Osteoblast (primary cell): ENCODE measurements at regions not wholly inside any gene's neighbourhood (a gene's known extent, or its start where the extent isn't known, plus 50 kb on each side); places are given as distances from the start of the nearest gene placed in this dataset.

Experiments
- DNase-seq: peaks from one replicate; pipeline ENCODE4 v3.0.0; 2011; ENCODE audit warnings: low spot score, mixed read lengths; ENCODE audit not compliant: insufficient read length; ENCODE audit errors: missing footprints
- H2AFZ ChIP-seq: 2 replicates; pipeline ENCODE4 v1.6.0; 2011; ENCODE audit warnings: mild to moderate bottlenecking, low read length
- H3K27ac ChIP-seq: 2 replicates; pipeline ENCODE4 v1.5.1; 2011; ENCODE audit warnings: mild to moderate bottlenecking, low read depth, low read length, moderate library complexity
- H3K27me3 ChIP-seq: 2 replicates; pipeline ENCODE4 v1.6.0; 2012; ENCODE audit warnings: mild to moderate bottlenecking, control low read depth, inconsistent platforms, low read length, moderate library complexity; ENCODE audit not compliant: insufficient read depth
- H3K36me3 ChIP-seq: 2 replicates; pipeline ENCODE4 v1.5.1; 2011; ENCODE audit warnings: mild to moderate bottlenecking, low read length, control low read depth, moderate library complexity; ENCODE audit not compliant: insufficient read depth
- H3K4me1 ChIP-seq: 2 replicates; pipeline ENCODE4 v1.5.1; 2011; ENCODE audit warnings: mild to moderate bottlenecking, low read length, control low read depth, moderate library complexity; ENCODE audit not compliant: insufficient read depth
- H3K4me2 ChIP-seq: 2 replicates; pipeline ENCODE4 v1.6.0; 2011; ENCODE audit warnings: mild to moderate bottlenecking, low read length; ENCODE audit not compliant: insufficient read depth
- H3K4me3 ChIP-seq: fragments of 200-600 bp; sonication (generic); 3 replicates; pipeline ENCODE4 v1.5.1; 2012; ENCODE audit warnings: mild to moderate bottlenecking, low read length, inconsistent platforms; ENCODE audit not compliant: insufficient read depth
- H3K79me2 ChIP-seq: 2 replicates; pipeline ENCODE4 v1.6.0; 2012; ENCODE audit warnings: mild to moderate bottlenecking, low read length, control low read depth, inconsistent platforms; ENCODE audit not compliant: insufficient read depth
- H3K9me3 ChIP-seq: 2 replicates; pipeline ENCODE4 v1.5.1; 2011; ENCODE audit warnings: low read depth, low read length, control low read depth
- H4K20me1 ChIP-seq: 2 replicates; pipeline ENCODE4 v1.6.0; 2012; ENCODE audit warnings: mild to moderate bottlenecking, low read length, control low read depth; ENCODE audit not compliant: insufficient read depth
- TF ChIP-seq, protein P1 (sequence below): IDR thresholded peaks from 2 replicates; pipeline ENCODE4 v1.5.1; 2011; ENCODE audit warnings: mild to moderate bottlenecking, low read depth, low read length, moderate library complexity; ENCODE audit errors: extremely low read depth

GRCh38 chr4:72857787-72858186 lies 211.7 kb downstream of the COX18 start:
- Histone ChIP-seq H3K9me3 (no peaks in the 10 kb centered on the region), H3K4me1 (peaks cover 12% of the 10 kb centered on the region), H3K4me2 (peak overlapping the region; percentile 52), H3K27ac (no peak overlapping the region), H3K36me3 (no peaks in the 10 kb centered on the region), H2AFZ (no peak overlapping the region), H3K79me2 (no peaks in the 10 kb centered on the region), H4K20me1 (no peaks in the 10 kb centered on the region), H3K27me3 (no peaks in the 10 kb centered on the region), H3K4me3 (no peak overlapping the region)
- TF ChIP-seq, protein P1, sequence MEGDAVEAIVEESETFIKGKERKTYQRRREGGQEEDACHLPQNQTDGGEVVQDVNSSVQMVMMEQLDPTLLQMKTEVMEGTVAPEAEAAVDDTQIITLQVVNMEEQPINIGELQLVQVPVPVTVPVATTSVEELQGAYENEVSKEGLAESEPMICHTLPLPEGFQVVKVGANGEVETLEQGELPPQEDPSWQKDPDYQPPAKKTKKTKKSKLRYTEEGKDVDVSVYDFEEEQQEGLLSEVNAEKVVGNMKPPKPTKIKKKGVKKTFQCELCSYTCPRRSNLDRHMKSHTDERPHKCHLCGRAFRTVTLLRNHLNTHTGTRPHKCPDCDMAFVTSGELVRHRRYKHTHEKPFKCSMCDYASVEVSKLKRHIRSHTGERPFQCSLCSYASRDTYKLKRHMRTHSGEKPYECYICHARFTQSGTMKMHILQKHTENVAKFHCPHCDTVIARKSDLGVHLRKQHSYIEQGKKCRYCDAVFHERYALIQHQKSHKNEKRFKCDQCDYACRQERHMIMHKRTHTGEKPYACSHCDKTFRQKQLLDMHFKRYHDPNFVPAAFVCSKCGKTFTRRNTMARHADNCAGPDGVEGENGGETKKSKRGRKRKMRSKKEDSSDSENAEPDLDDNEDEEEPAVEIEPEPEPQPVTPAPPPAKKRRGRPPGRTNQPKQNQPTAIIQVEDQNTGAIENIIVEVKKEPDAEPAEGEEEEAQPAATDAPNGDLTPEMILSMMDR = no peak
- no peak for DNase-seq

GRCh38 chr4:72857216-72857615 lies 212.3 kb downstream of the COX18 start:
- H3K9me3 ChIP-seq = no peaks in the 10 kb centered on the region
- H3K27ac ChIP-seq = no peak overlapping the region
- no peak overlapping the region for H2AFZ ChIP-seq

DNA sequence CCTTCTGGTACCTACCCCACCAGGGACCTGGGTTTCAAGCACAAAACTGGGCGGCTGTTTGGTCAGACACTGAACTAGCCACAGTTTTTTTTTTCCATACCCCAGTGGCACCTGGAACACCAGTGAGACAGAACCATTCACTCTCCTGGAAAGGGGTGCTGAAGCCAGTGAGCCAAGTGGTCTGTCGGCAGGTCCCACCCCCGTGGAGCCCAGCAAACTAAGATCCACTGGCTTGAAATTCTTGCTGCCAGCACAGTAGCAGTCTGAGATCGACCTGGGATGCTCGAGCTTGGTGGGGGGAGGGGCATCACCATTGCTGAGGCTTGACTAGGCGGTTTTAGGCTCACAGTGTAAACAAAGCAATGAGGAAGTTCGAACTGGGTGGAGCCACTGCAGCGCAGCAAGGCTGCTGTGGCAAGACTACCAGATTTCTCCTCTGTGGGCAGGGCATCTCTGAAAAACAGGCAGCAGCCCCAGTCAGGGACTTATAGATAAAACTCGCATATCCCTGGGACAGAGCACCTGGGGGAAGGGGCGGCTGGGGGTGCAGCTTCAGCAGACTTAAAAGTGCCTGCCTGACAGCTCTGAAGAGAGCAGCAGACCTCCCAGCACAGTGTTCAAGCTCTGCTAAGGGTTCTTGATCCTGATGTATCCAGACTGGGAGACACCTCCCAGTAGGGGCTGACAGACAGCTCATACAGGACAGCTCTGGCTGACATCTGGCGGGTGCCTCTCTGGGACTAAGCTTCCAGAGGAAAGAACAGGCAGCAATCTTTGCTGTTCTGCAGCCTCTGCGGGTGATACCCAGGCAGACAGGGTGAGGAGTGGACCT lies 223.0 kb downstream of the COX18 start:
- H3K9me3 ChIP-seq = no peaks in the 10 kb centered on the region

More at GRCh38 chr4:72857216-72857615, 212.3 kb downstream of the COX18 start:
- no peak for DNase-seq
- H3K36me3 ChIP-seq = no peaks in the 10 kb centered on the region
- peaks cover 12% of the 10 kb centered on the region for H3K4me1 ChIP-seq
- no peaks in the 10 kb centered on the region for H4K20me1 ChIP-seq
- TF ChIP-seq, protein P1 = no peak
- H3K4me2 ChIP-seq = no peak overlapping the region
- H3K79me2 ChIP-seq = no peaks in the 10 kb centered on the region
- H3K27me3 ChIP-seq = no peaks in the 10 kb centered on the region
- H3K4me3 ChIP-seq = no peak overlapping the region

DNA sequence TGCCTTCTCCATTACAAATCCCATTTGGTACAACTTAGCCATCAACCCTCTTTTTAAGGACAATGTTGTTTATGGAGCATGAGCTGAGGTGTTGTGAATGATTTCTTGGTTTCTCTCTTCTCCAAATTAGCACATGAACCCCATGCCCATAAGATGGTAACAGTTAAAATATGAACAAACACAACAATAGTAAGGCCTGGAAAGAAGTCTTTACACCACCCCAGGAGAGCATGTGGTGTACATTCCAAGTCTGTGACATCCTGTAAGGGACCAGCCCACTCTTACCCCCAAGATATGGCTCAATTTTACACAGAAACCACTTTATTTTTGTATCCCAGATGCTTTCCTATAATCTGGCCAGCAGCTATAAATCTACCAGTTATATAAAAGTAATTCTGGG lies 226.1 kb downstream of the COX18 start:
- Histone ChIP-seq H3K36me3 (no peaks in the 10 kb centered on the region), H2AFZ (no peak overlapping the region), H4K20me1 (no peaks in the 10 kb centered on the region), H3K4me3 (no peak overlapping the region), H3K79me2 (no peaks in the 10 kb centered on the region), H3K27ac (no peak overlapping the region), H3K4me1 (no peaks in the 10 kb centered on the region), H3K27me3 (no peaks in the 10 kb centered on the region), H3K4me2 (no peak overlapping the region), H3K9me3 (no peaks in the 10 kb centered on the region)
- TF ChIP-seq, protein P1 = no peak
- DNase-seq = peak; percentile 11

More for the DNA sequence above, 223.0 kb downstream of the COX18 start:
- Histone ChIP-seq H3K4me3 (no peak overlapping the region), H3K79me2 (no peaks in the 10 kb centered on the region), H3K4me2 (no peak overlapping the region), H4K20me1 (no peaks in the 10 kb centered on the region), H2AFZ (no peak overlapping the region), H3K4me1 (no peaks in the 10 kb centered on the region), H3K27me3 (no peaks in the 10 kb centered on the region), H3K27ac (no peak overlapping the region), H3K36me3 (no peaks in the 10 kb centered on the region)
- TF ChIP-seq, protein P1 = no peak
- DNase-seq = no peak
